ENCODE measurements at regions not wholly inside any gene's neighbourhood (a gene's known extent, or its start where the extent isn't known, plus 50 kb on each side); places are given as distances from the start of the nearest gene placed in this dataset.

- TF ChIP-seq LEF1 (IDR thresholded peaks at IDR 0.05; ENCODE audit: borderline replicate concordance) (no peak), BHLHE40 (IDR thresholded peaks at IDR 0.05; ENCODE audit: borderline replicate concordance) (no peak), HDGF (IDR thresholded peaks at IDR 0.05; ENCODE audit: borderline replicate concordance) (no peak), FOXK2 (IDR thresholded peaks at IDR 0.05) (no peak), PKNOX1 (IDR thresholded peaks at IDR 0.05) (no peak), SUZ12 (IDR thresholded peaks at IDR 0.05) (no peak), ARNT (IDR thresholded peaks at IDR 0.05) (no peak), NFRKB (IDR thresholded peaks at IDR 0.05) (no peak), SP1 (IDR thresholded peaks at IDR 0.05) (no peak)
Measured at GRCh38 chr1:219483530-219483929, 129.4 kb downstream of the ZC3H11B start.

All from HEK293T (cell line).